OCI-M2 (cell line): ENCODE measurements at regions not wholly inside any gene's neighbourhood (a gene's known extent, or its start where the extent isn't known, plus 50 kb on each side); places are given as distances from the start of the nearest gene placed in this dataset.

Experiments
- DNase-seq: peaks from one replicate; lab custom pipeline; 2025; ENCODE audit not compliant: unreplicated experiment; lab: John Stamatoyannopoulos, UW

GRCh38 chr12:93127582-93128331 lies 198.7 kb upstream of the EEA1 start:
- DNase-seq, result no peak

DNA sequence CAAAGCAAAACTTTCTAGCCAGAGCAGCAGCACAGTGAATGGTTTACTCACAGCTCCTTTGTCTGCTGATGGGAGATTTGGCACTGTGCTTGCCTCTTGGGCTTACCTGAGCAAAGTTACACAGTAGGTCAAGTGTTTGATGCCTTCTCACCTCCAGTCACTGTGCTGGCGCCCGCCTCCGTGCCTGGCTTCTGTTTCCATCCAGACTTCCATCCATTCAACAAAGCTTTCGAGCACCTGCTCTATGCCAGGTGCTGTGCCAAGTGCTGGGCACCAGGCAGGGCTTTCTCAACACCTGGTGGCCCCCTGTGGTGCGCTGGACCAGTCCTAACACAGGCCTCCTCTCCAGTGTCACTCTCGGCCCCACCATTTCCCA lies 199.2 kb upstream of the EEA1 start:
- no peak for DNase-seq

- DNase-seq, result no peak
Observed at GRCh38 chr12:93130366-93131054, 201.4 kb upstream of the EEA1 start.

- DNase-seq, result no peak
Observed at GRCh38 chr12:93133361-93133760, 204.3 kb upstream of the EEA1 start.

DNA sequence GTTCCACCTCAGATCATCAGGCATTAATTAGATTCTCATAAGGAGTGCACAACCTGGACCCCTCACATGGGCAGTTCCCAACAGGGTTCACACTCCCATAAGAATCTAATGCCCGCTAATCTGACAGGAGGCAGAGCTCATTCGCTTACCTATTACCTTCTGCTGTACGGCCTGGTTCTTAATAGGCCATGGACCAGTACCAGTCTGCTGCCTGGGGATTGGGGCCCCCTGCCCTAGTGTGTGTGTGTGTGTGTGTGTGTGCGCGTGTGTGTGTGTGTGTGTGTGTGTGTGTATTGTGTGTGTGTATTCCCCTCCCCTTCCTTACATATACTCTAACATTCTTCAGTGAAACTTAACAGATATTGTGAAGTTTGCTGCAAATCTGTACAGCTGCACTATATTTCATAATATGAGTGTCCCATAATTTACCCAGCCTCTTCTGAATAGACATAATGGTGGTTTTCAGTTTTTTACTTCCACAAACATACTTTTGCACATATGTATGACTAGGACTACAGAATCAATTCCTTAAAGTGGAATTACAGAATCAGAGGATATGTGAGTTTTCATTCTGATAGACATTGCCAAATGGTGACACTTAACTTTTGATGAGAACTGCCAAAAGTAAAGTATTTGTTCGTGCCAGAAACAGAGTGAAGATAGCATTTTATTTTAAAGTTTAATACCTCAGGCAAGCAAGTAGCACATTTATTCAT lies 205.2 kb upstream of the EEA1 start:
- no peak for DNase-seq

DNA sequence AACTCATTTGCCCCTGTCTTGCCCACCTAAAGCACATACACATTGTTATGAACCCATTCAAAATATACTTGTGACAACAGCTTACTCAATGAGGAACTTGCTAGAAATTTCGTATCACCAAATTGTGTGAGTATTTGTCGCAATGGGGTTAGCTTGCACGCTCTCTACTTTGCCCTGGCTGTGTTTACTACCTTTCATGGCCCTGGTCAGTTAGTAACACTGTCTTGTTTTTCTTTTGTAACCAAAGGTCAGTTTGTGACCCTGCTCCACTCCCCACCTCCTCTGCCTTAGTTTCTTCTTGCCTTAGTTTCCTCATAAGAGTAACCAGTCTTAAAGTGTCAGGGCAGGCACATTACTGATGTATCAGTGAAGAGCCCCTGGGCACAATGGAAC lies 205.8 kb upstream of the EEA1 start:
- no peak for DNase-seq

- no peak for DNase-seq
Observed at GRCh38 chr12:93135286-93136239, 206.5 kb upstream of the EEA1 start.

GRCh38 chr12:93136253-93137055 lies 207.4 kb upstream of the EEA1 start:
- DNase-seq, result no peak

GRCh38 chr12:93137656-93138612 lies 208.8 kb upstream of the EEA1 start:
- DNase-seq, result no peak

DNA sequence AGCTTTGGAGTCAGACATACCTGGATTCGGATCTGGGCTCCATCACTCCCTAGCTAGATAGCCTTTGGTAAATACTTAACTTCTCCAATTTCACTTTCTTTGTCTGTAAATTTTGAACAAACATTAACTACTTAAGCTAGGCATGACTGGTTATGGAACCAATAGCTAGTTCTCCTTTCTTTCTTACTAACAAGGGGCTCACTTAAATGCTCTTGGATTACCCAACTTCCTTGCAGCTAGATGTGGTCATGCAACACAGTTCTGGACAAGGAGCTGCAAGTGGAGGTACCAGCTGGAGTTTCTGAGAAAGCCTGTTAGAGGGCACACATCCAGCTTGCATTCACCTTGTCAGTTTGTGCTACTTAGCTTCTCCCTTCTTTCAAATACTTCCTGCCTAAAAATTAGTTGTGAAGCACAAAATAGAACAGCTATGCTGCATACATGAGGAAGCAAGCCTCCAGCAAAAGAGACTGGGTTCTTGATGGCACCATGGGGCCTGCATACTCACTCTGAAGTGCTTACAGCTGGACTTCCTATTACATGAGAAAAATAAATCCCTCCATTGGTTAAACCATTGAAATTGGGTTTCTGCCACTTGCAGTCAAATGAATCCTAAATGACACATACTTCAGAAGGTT lies 210.1 kb upstream of the EEA1 start:
- DNase-seq, result no peak

GRCh38 chr12:93140325-93140724 lies 211.2 kb upstream of the EEA1 start:
- no peak for DNase-seq

- DNase-seq, result no peak
Observed at GRCh38 chr12:93140801-93141200, 211.7 kb upstream of the EEA1 start.

- no peak for DNase-seq
Observed at GRCh38 chr12:93142881-93143280, 213.8 kb upstream of the EEA1 start.

GRCh38 chr12:93144109-93144508 lies 215.0 kb upstream of the EEA1 start:
- no peak for DNase-seq

- no peak for DNase-seq
Observed at GRCh38 chr12:93145086-93145485, 216.0 kb upstream of the EEA1 start.

GRCh38 chr12:93146263-93146939 lies 217.3 kb upstream of the EEA1 start:
- no peak for DNase-seq

GRCh38 chr12:93146970-93147369 lies 217.9 kb upstream of the EEA1 start:
- no peak for DNase-seq

GRCh38 chr12:93148412-93148811 lies 219.3 kb upstream of the EEA1 start:
- DNase-seq, result no peak
